H1 (cell line): ENCODE measurements at regions not wholly inside any gene's neighbourhood (a gene's known extent, or its start where the extent isn't known, plus 50 kb on each side); places are given as distances from the start of the nearest gene placed in this dataset.

Experiments
- HDAC6 ChIP-seq: IDR thresholded peaks from one replicate; pipeline ENCODE4 v1.7.1; 2012; ENCODE audit warnings: low read depth, mild to moderate bottlenecking, inconsistent platforms, low read length, moderate library complexity
- KDM5A ChIP-seq: fragments of 200-600 bp; IDR thresholded peaks from 2 replicates; pipeline ENCODE4 v1.7.1; 2012; ENCODE audit warnings: mild to moderate bottlenecking, low read length, inconsistent platforms, mixed read lengths

DNA sequence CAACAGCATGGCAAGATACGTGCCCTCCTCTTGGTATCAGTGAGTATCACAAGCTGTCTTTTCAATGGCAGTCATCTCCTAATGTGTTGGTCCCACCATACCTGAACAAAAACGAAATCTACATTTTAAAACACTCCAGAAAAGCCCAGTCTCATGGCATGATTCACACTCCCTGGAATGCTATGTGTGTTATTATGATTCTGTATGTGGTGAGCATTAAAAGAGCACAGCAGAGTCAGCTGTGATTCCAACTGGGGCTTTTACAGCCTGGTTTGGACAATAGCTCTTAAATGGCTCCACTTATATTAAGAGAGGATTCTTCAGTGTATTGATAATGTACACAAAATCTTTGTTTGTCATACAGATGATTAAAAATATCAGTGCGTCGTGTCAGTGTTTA lies 274.1 kb upstream of the GK2 start (continued):
- TF ChIP-seq HDAC6 (no peak), KDM5A (no peak)
